DOHH2 (cell line): ENCODE measurements at regions not wholly inside any gene's neighbourhood (a gene's known extent, or its start where the extent isn't known, plus 50 kb on each side); places are given as distances from the start of the nearest gene placed in this dataset.

Experiments
- CTCF ChIP-seq: fragments of 200-600 bp; sonication (generic); IDR thresholded peaks from one replicate; pipeline ENCODE4 v1.5.1; 2014; ENCODE audit warnings: antibody characterized with exemption, mild to moderate bottlenecking, low read depth, low read length; ENCODE audit not compliant: poor library complexity, severe bottlenecking
- EZH2phosphoT487 ChIP-seq: fragments of 200-600 bp; sonication (generic); IDR thresholded peaks from 2 replicates; pipeline ENCODE4 v1.6.1; 2017; ENCODE audit warnings: borderline replicate concordance, mild to moderate bottlenecking, antibody characterized with exemption, low read length, moderate library complexity, mixed read lengths

GRCh38 chr2:66370824-66371223 lies 64.1 kb upstream of the MEIS1 start:
- TF ChIP-seq CTCF (no peak), EZH2phosphoT487 (no peak)
